GM19397 (cell line): ENCODE measurements at regions not wholly inside any gene's neighbourhood (a gene's known extent, or its start where the extent isn't known, plus 50 kb on each side); places are given as distances from the start of the nearest gene placed in this dataset.

Source experiments
- ATAC-seq: cut with Tn5 transposase; IDR thresholded peaks from one replicate; pipeline ENCODE4 v1.9.1; 2021; ENCODE audit warnings: mild to moderate bottlenecking, moderate library complexity; ENCODE audit not compliant: unreplicated experiment

DNA sequence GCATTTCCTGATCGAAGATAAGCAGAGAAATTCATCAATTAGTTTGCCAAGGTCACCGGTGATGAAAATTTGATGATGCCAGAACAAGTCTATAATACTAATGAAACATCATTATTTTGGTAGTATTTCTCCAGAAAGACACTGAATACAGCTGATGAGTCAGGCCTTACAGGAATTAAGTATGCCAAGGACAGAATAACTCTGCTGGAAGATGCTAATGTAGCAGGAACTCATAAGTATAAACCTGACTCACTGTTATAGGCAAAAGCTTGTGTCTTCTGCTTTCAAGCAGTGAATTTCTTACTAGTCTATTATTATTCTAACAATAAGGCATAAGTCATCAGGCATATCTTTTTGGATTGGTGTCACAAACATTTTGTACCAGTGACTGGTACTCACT lies 1825.1 kb upstream of the IGFBP7 start:
- ATAC-seq = no peak

GRCh38 chr4:58936436-58936835 lies 1826.3 kb upstream of the IGFBP7 start:
- no peak for ATAC-seq

DNA sequence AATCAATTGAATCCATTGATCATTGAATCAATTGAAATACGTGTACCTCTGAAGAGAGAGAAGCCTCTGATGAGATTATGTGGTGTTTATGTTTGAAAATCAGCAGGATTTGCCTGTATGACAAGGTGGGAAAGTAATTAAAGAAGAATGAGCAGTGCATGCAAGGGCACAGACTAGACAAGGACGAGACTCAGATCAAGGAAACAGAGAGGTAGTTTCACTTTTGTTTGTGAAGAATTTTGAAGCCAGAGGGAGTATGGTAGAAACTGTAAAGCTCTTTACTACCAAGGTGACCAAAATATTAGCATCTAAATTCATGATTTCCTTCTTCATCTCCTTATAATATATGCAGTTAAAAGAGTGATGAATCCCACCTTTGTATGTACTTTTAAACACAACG lies 1830.0 kb upstream of the IGFBP7 start:
- ATAC-seq = no peak

GRCh38 chr4:58941286-58941685 lies 1831.1 kb upstream of the IGFBP7 start:
- no peak for ATAC-seq

GRCh38 chr4:58953575-58953974 lies 1843.4 kb upstream of the IGFBP7 start:
- no peak for ATAC-seq

- ATAC-seq = no peak
Measured at GRCh38 chr4:58957711-58958110, 1847.5 kb upstream of the IGFBP7 start.

DNA sequence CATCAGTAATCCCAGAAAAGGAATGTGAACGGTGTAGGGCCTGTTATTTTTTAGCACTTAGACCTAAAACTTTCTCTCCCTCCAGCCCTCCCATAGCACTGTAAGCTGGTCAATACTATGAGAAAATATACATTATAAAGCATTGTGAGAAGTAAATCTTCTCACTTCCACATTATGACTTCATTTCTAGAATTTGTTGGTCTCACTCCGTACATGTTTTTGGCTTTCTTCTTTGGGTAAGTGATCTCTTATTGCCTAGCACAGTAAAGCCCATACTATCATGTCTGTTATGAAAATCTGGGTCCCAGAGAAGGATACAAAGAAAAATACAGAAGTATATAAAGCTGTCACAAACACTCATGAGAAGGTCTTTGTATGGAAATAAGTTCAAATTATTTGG lies 1851.1 kb upstream of the IGFBP7 start:
- no peak for ATAC-seq

GRCh38 chr4:58961925-58962324 lies 1851.7 kb upstream of the IGFBP7 start:
- ATAC-seq = no peak

- no peak for ATAC-seq
Measured at GRCh38 chr4:58962424-58962823, 1852.2 kb upstream of the IGFBP7 start.

DNA sequence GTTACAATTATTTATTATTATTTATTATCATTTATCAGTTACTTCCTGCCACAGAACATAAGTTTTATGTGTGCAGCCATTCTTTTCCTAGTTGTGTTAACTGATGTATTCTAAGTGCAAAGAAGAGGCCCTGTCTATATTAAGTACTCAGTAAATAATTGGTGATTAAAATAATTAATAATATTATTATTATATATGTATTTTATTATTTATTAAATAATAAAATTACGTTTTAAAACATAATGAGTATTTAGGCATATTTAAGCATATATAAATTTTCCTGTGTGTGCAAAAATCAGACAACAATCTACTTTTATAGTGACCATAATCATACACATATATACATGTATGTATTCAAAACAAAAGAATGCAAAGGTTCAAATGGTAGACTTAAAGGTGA lies 1871.6 kb upstream of the IGFBP7 start:
- ATAC-seq = no peak

GRCh38 chr4:58983887-58984286 lies 1873.7 kb upstream of the IGFBP7 start:
- no peak for ATAC-seq

- no peak for ATAC-seq
Measured at GRCh38 chr4:59002148-59002547, 1892.0 kb upstream of the IGFBP7 start.

GRCh38 chr4:59024257-59024656 lies 1914.1 kb upstream of the IGFBP7 start:
- ATAC-seq = no peak

GRCh38 chr4:59037812-59038211 lies 1927.6 kb upstream of the IGFBP7 start:
- no peak for ATAC-seq

GRCh38 chr4:59039046-59039445 lies 1928.9 kb upstream of the IGFBP7 start:
- no peak for ATAC-seq

DNA sequence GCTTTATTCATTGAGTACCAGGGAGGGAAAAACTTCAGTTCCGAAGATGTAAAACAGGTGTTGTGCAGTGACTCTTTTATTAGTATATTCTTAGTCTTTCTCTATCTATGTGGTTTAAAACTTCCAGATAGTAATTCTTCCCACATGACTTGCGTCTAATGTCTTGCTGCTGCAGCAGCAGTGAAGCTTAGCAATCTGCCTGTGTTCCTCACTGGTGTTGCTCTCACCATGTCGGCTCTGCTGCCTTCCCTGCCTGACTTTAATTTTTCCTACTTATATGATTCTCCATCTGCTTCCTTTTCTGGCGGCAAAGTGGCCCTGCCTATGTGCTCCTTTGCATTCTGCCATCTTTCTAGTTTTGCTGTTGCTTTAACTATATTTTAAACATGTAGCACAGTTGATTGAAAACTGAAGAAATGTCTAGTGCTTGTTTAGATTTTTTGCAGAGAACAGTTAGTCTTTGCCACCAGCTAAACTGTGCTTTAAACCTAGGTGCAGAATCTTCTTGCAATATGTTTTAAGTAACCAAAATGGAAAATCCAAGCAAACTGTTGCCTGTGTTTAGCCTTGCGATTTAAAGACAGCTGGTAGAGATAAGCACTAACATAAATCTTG lies 1934.2 kb upstream of the IGFBP7 start:
- ATAC-seq = no peak

GRCh38 chr4:59054086-59054485 lies 1943.9 kb upstream of the IGFBP7 start:
- ATAC-seq = no peak

DNA sequence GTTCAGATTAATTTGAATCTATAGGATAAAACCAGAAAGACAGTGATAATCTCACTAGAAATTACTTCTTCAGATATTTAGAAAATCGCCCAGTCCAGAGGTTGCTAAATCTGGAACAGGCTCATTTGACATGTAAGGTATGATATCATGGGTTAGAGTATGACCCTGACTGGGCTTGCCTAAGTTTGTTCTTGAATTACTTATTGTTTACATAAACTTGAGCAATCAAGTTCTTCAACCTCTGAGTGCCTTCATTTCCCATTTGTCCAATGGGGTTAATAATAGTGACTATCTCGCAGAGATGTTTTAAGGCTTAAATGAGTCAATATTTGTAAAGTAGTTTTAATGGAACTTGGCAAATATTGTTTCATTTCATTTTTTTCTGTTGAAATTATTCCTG lies 1947.6 kb upstream of the IGFBP7 start:
- ATAC-seq = no peak

- no peak for ATAC-seq
Measured at GRCh38 chr4:59058543-59058942, 1948.4 kb upstream of the IGFBP7 start.

DNA sequence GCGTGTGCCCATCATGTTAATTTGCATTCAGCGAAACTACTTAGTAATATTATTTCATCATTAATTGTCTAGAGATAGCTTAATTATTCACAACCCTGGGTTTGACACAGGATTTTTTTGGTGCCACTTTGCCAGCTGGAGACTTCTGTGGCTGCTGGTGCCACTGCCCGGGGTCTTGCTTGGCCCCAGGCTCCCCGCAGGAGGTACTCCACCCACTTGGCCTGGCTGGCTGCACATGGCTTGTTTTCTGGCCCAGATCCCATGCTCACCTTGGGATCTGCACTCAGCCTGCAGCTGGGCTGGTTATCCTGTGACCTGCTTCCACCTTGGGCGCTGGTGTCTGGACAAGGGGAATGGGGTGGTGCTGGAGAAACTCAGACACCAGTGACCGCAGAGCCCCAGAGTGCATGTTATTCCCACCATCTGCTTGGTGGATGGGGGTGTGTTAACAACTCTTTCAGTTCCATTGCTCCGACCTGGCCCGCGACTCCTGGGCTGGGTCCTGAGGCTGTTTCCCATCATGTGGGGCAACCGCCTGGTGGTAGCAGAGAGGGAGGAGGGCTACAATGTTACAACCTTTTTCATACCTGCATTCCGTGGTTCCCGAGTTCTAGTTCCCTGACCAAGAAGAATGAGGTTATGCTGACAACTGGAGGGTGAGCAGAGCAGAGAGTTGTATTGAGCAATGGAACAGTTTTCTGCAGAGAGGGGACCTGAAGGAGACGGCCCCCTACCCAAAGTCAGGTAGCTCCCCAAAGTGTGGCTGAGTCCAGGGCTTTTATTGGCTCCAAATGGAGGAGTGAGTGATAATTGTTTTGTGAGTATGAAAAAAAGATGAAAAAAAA lies 1950.0 kb upstream of the IGFBP7 start:
- ATAC-seq = no peak

GRCh38 chr4:59060895-59061294 lies 1950.7 kb upstream of the IGFBP7 start:
- no peak for ATAC-seq

GRCh38 chr4:59063015-59063720 lies 1953.0 kb upstream of the IGFBP7 start:
- ATAC-seq = no peak
